GM18499 (cell line): ENCODE measurements at regions not wholly inside any gene's neighbourhood (a gene's known extent, or its start where the extent isn't known, plus 50 kb on each side); places are given as distances from the start of the nearest gene placed in this dataset.

Source experiments
- ATAC-seq: cut with Tn5 transposase; IDR thresholded peaks from one replicate; pipeline ENCODE4 v1.9.1; 2021; ENCODE audit warnings: moderate number of reproducible peaks; ENCODE audit not compliant: insufficient read depth, unreplicated experiment

GRCh38 chr2:18959952-18960717 lies 370.8 kb upstream of the NT5C1B start:
- ATAC-seq: no peak

- no peak for ATAC-seq
These were observed 369.8 kb upstream of the NT5C1B start for GRCh38 chr2:18959200-18959599.

DNA sequence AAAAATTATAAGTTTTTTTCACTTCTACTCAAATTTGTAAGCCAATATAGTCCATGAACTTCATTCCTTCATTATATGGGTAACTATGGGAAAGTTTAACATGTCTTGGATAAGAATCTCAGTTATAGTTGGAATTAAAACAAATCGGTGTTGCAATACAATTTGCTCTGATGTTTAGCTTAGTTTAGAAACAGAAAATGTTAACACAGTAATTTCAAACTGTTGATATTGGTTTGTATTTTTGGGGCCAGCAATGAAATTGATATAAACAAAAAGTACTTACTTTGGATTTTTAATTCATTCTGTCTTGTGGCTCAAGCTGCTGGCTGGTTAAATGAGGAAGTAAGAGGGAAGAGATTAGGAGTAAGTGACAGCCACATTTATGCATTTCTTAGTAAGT lies 368.5 kb upstream of the NT5C1B start:
- no peak for ATAC-seq

- ATAC-seq: no peak
These were observed 361.0 kb upstream of the NT5C1B start for GRCh38 chr2:18950361-18950851.

DNA sequence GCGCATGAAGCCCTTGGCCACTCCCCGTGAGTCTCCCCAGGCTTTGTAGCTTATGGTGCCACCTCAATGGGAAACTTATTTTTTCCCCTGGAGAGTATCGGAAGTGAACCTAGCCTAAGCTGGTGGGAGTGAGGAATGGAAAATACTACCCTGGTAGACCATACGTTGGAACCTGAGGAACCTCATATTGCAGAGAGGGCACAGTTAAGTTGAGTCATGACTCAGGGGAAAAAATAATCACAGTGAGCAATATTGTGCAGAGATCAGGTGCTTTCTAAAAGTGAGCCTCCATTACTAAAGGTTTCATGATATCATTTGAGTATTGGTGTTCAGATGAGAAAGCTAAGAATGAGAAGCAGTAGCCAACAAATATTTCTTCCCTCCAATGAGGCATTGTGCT lies 360.5 kb upstream of the NT5C1B start:
- no peak for ATAC-seq

DNA sequence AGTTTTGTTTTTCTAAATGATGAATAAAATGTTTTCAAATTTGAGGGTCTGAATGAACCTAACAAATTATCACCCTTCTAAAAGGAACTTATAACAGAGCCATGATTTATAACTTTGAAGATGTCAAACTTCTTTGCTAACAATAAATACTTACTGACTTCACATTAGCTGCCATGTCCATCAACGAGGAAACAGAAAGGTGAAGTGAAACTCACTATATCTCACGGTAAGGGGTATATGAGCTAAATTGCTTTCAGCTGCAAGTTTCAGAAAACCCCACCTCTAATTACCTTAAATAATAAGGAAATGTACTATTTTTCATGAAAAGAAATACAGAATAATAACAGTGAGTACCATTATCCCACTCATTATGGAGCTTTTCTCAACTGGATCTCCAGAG lies 350.8 kb upstream of the NT5C1B start:
- ATAC-seq: peak; percentile 89

DNA sequence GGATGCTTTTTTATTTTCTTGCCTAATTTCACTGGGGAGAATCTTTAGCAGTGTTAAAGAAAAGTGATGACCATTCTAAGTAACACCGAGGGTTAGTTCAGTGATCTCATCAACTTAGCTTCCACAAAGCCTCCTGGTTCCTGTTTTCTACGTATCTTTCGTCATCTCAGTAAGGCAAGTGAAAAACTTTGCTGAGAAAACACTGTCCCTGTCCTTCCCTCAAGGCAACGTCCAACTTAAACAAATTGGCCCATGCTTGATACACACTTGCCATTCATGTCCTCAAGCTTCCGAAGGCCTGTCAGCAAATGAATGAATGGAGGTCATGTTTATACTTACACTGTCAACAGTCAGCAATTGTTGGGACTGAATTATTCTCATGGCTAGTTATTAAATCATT lies 350.4 kb upstream of the NT5C1B start:
- peak; percentile 37 for ATAC-seq

DNA sequence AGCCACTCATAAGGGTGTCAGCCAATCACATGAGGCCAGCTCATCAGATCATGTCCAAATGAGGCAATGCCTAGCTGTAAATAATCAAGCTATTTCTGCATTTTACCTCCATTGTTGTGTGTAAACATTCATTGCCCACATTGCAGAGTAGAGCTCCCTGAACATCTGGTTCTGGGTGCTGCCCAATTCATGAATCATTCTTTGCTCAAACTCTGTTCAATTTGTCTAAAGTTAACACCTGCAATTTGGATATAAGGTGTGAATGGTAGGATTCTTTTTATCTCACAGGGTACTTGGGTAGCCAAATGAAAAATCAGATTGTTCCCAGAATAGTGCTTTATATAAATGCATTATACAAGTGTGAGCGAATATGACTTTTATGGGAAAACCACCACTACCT lies 345.5 kb upstream of the NT5C1B start:
- ATAC-seq: no peak

- ATAC-seq: no peak
These were observed 343.5 kb upstream of the NT5C1B start for GRCh38 chr2:18932853-18933252.

- no peak for ATAC-seq
These were observed 341.6 kb upstream of the NT5C1B start for GRCh38 chr2:18930971-18931370.

- no peak for ATAC-seq
These were observed 338.3 kb upstream of the NT5C1B start for GRCh38 chr2:18927525-18928232.

DNA sequence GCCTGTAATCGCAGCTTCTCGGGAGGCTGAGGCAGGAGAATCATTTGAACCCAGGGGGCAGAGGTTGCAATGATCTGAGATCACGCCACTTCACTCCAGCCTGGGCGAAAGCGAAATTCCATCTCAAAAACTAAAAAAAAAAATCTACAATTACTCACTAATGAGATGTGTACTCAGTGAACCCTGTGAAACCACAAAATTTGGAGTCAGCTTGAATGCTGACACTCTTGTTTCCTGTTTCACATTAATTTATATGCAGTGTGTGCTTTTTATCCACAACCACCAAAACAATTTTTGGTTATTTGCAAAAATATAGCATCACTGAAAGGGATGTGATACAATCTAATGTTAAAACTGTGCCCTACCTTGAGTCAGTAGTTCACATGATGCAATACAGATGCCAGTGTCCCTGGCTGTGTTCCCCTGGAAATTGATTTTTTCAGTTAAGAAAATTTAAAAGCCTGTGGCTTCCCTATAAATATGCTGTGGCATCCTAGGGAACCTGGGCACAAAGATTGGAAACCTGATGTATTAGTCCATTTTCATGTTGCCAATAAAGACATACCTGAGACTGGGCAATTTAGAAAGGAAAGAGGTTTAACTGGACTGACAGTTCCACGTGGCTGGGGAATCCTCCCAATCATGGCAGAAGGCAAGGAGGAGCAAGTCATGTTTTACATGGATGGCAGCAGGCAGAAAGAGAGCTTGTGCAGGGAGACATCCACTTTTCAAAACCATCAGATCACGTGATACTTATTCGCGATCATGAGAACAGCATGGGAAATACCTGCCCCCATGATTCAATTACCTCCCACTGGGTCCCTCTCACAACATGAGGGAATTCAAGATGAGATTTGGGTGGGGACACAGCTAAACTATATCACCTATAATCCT lies 337.5 kb upstream of the NT5C1B start:
- no peak for ATAC-seq

DNA sequence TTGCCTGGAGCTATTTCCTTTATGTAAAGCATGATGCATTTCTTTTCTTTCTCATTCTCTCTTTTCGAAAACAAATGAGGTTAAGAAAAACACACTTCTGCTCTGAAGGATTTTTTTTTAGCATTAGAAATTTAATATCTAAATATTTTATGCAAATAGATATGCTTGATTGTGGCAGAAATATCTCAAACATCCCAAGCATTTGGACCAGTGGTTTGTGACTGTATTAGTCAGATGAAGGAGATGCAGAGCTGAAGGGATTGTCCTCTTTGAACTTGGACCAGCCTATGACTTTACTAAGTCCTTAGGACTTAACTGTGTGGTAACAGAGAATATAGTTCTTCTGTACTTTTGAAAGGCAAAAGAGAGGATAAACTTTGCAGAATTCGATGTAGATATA lies 335.9 kb upstream of the NT5C1B start:
- no peak for ATAC-seq

DNA sequence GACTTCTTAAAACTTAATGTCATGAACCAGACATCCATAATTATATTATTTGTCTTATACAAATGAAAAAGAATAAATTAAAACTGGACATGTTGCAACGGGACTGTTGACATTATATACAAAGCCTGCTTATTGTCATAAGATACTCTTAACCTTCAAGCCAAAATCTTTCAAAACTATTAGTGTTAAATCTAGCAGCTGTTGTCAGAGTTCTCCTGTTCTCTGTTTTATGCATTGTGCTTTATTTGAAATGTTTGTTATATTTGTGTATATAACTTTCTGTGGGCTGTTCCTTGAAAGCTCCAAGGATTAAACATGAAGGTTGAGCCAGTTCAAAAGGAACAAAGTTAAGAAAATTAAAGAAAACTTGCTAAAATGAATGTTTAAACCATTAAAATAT lies 335.5 kb upstream of the NT5C1B start:
- no peak for ATAC-seq

DNA sequence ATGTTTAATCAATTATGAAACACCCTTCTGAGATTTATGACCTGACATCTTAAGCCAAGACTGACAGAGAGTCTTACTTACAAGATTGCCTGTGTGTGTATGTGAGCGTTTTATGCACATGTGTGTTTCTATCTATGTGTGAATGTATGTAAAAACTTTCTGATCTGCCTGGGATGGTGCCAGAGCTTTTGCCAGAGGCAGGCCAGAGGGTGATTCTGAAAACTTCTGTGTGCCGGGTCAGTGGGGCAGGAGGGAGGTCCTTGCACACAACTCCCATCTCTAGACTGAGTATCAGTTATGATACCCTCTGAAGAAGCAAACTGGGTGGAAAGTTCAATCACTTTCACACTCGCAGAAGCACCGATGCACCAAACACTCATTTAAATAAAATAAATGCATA lies 335.0 kb upstream of the NT5C1B start:
- no peak for ATAC-seq

DNA sequence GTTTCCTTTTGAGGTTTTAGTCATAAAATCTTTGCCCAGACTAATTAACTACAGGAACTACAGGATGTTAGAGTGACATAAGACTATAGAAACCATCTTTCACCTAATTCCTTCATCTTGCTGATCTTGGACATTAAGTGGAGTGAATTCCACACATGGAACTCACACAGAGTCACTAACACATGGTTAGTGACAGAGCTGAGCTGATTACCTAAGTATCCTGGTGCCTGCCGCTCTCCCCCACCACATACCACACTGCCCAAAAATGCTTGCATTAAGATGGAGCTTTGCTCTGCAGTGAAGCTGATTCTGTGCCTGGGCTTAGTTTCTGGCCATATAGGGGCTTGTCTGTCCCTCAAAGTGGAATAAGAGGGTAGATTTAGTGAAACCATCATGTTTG lies 332.9 kb upstream of the NT5C1B start:
- ATAC-seq: no peak

GRCh38 chr2:18918280-18918679 lies 328.9 kb upstream of the NT5C1B start:
- no peak for ATAC-seq

DNA sequence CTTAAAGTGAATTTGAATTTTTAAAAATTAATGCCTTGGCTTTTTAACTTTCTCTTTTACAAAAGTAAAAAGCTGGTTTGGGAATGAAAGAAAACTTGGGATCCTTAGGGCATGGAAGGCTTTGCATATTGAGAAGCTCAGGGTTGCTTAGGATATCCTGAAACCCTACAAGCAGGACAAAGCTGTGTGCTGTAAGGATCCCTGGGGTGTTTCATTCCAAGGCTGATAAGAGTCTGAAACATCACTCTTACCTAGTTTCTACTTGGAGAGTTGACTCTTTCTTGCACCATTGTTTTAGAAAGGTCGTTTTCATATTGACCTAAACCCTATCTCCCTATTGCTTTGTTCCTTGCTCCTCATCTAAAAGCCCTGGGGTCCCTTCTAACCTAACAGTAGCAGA lies 325.9 kb upstream of the NT5C1B start:
- ATAC-seq: no peak

DNA sequence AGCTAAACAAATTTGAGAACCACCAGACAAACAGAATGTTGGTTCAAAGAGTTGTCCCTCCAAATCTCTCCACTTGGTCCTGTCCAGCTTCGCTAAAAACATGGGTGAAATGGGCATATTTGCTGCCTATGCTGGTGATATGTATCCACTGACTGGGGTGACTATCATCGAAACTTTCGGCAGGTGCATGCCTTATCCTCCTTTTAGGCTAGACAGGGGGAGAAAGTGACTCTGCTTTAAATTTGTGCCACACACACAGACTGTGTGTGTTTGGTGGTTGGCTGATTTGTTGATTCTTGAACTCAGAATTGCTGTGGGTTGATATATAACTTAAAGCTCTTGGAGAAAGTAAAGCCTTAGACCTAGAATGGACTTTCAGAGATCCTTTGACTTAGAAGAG lies 324.1 kb upstream of the NT5C1B start:
- no peak for ATAC-seq

GRCh38 chr2:18912225-18912888 lies 323.0 kb upstream of the NT5C1B start:
- no peak for ATAC-seq
